ENCODE measurements at regions not wholly inside any gene's neighbourhood (a gene's known extent, or its start where the extent isn't known, plus 50 kb on each side); places are given as distances from the start of the nearest gene placed in this dataset.

GRCh38 chr2:192250961-192251360 is 56.2 kb upstream of the TMEFF2 start:
- Histone ChIP-seq H3K27ac (ENCODE audit: low read depth in 1 of 2, low read length in 2 of 2) (no peak overlapping the region), H3K36me3 (replicated peaks in 1 of 2; ENCODE audit: control insufficient read depth in 1 of 2, insufficient read depth in 2 of 2, low read length in 2 of 2) (no peaks in the 10 kb centered on the region), H3K4me1 (ENCODE audit: control insufficient read depth in 1 of 2, insufficient read depth in 2 of 2, low read length in 2 of 2) (no peaks in the 10 kb centered on the region), H3K79me2 (ENCODE audit: insufficient read depth, low read length) (no peaks in the 10 kb centered on the region), H3K9me3 (replicated peaks in 1 of 2; ENCODE audit: control insufficient read depth in 1 of 2, insufficient read depth in 1 of 2, low read length in 2 of 2) (no peaks in the 10 kb centered on the region), H3K9ac (ENCODE audit: insufficient read depth, low read length, poor library complexity, severe bottlenecking) (no peak overlapping the region), H4K20me1 (ENCODE audit: insufficient read depth, low read length) (no peaks in the 10 kb centered on the region), H3K4me3 (replicated peaks in 1 of 3; ENCODE audit: low read depth in 2 of 3, low read length in 3 of 3) (no peak overlapping the region), H3K4me2 (replicated peaks; ENCODE audit: extremely low read depth, low read length, poor library complexity, severe bottlenecking) (no peak overlapping the region), H2AFZ (ENCODE audit: insufficient read depth, low read depth, low read length, poor library complexity, severe bottlenecking) (no peak overlapping the region), H3K27me3 (ENCODE audit: control insufficient read depth in 2 of 2, insufficient read depth in 2 of 2, low read length in 2 of 2) (no peaks in the 10 kb centered on the region)
- H3K27me3 Mint-ChIP-seq (ENCODE audit: low read depth in 3 of 3) = no peaks in the 10 kb centered on the region
- TF ChIP-seq CTCF (IDR thresholded peaks at IDR 0.05) = no peak
- no peaks in the 10 kb centered on the region for H3K4me1 Mint-ChIP-seq
- no peak for DNase-seq
- intact Hi-C loops (cut with micrococcal nuclease) = no loop called here
- peaks cover 0 to 3% (median 2%) of the 10 kb centered on the region in 7 donors for H3K9me3 Mint-ChIP-seq
- H3K4me3 Mint-ChIP-seq = no peak overlapping the region
- H3K36me3 Mint-ChIP-seq = no peaks in the 10 kb centered on the region
- H3K27ac Mint-ChIP-seq = peak overlapping the region in 1 of 7 donors; percentile 36

- no peaks in the 10 kb centered on the region for H3K27me3 Mint-ChIP-seq (ENCODE audit: low read depth in 3 of 3)
- DNase-seq = no peak
- peaks cover 0 to 3% (median 1%) of the 10 kb centered on the region in 7 donors for H3K9me3 Mint-ChIP-seq
- no peaks in the 10 kb centered on the region for H3K79me2 ChIP-seq (ENCODE audit: insufficient read depth, low read length)
- H3K4me3 ChIP-seq (replicated peaks in 1 of 3; ENCODE audit: low read depth in 2 of 3, low read length in 3 of 3) = no peak overlapping the region
- no peak overlapping the region for H3K4me3 Mint-ChIP-seq
- no peak for TF ChIP-seq CTCF (IDR thresholded peaks at IDR 0.05)
- H3K9ac ChIP-seq (ENCODE audit: insufficient read depth, low read length, poor library complexity, severe bottlenecking) = no peak overlapping the region
- H3K36me3 Mint-ChIP-seq = no peaks in the 10 kb centered on the region
- no peak overlapping the region for H2AFZ ChIP-seq (ENCODE audit: insufficient read depth, low read depth, low read length, poor library complexity, severe bottlenecking)
- H3K27ac ChIP-seq (ENCODE audit: low read depth in 1 of 2, low read length in 2 of 2) = no peak overlapping the region
- no peaks in the 10 kb centered on the region for H3K27me3 ChIP-seq (ENCODE audit: control insufficient read depth in 2 of 2, insufficient read depth in 2 of 2, low read length in 2 of 2)
- WGBS (ENCODE audit: insufficient coverage) = no CpG with 5 or more reads among the region's 3 CpGs
- intact Hi-C loops (cut with micrococcal nuclease) = no loop called here
- no peak overlapping the region for H3K27ac Mint-ChIP-seq
- no peaks in the 10 kb centered on the region for H3K4me1 Mint-ChIP-seq
- no peak overlapping the region for H3K4me2 ChIP-seq (replicated peaks; ENCODE audit: extremely low read depth, low read length, poor library complexity, severe bottlenecking)
- no peaks in the 10 kb centered on the region for H3K9me3 ChIP-seq (replicated peaks in 1 of 2; ENCODE audit: control insufficient read depth in 1 of 2, insufficient read depth in 1 of 2, low read length in 2 of 2)
- H3K4me1 ChIP-seq (ENCODE audit: control insufficient read depth in 1 of 2, insufficient read depth in 2 of 2, low read length in 2 of 2) = no peaks in the 10 kb centered on the region
- no peaks in the 10 kb centered on the region for H4K20me1 ChIP-seq (ENCODE audit: insufficient read depth, low read length)
- H3K36me3 ChIP-seq (replicated peaks in 1 of 2; ENCODE audit: control insufficient read depth in 1 of 2, insufficient read depth in 2 of 2, low read length in 2 of 2) = no peaks in the 10 kb centered on the region
These were observed 52.7 kb upstream of the TMEFF2 start for GRCh38 chr2:192247456-192247855.

All from CD14-positive monocyte (primary cell).